ENCODE measurements at regions not wholly inside any gene's neighbourhood (a gene's known extent, or its start where the extent isn't known, plus 50 kb on each side); places are given as distances from the start of the nearest gene placed in this dataset.

- TF ChIP-seq CTCF (IDR thresholded peaks at IDR 0.05) (no peak), EZH2 (IDR thresholded peaks at IDR 0.05; ENCODE audit: borderline replicate concordance, insufficient read depth, low read depth, low read length, poor library complexity, severe bottlenecking) (no peak)
Observed at GRCh38 chr17:74130841-74131240, 72.6 kb upstream of the RPL38 start.

Data from B cell (primary cell).